ENCODE measurements at regions not wholly inside any gene's neighbourhood (a gene's known extent, or its start where the extent isn't known, plus 50 kb on each side); places are given as distances from the start of the nearest gene placed in this dataset.
"Not testable (repeated sequence)": the region's sequence is repeated elsewhere in the genome, so short reads cannot be mapped to it uniquely, and the experiment has no call there.

DNA sequence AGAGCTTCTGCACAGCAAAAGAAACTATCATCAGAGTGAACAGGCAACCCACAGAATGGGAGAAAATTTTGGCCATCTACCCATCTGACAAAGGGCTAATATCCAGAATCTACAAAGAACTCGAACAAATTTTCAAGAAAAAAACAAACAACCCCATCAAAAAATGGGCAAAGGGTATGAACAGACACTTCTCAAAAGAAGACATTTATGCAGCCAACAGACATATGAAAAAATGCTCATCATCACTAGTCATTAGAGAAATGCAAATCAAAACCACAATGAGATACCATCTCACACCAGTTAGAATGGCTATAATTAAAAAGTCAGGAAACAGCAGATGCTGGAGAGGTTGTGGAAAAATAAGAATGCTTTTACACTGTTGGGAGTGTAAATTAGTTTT, 340.6 kb downstream of the TFAP2B start:
- DNase-seq = not testable (repeated sequence)

DNA sequence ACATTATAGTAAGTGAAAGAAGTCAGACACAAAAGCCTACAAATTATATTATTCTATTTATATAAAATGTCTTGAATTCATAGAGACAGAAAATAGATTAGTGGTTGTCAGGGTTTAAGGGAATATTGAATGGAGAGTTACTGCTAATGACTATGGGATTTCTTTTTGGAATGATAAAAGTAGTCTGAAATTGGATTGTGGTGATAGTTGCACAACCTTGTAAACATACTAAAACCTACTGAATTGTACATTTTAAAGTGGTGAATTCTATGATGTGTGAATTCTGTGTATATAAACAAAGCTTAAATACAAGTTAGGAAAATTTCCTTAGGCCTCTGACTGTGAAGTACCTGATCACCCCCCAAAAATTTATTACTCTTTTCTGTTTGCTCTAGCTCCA, 343.1 kb downstream of the TFAP2B start:
- DNase-seq = no peak

DNA sequence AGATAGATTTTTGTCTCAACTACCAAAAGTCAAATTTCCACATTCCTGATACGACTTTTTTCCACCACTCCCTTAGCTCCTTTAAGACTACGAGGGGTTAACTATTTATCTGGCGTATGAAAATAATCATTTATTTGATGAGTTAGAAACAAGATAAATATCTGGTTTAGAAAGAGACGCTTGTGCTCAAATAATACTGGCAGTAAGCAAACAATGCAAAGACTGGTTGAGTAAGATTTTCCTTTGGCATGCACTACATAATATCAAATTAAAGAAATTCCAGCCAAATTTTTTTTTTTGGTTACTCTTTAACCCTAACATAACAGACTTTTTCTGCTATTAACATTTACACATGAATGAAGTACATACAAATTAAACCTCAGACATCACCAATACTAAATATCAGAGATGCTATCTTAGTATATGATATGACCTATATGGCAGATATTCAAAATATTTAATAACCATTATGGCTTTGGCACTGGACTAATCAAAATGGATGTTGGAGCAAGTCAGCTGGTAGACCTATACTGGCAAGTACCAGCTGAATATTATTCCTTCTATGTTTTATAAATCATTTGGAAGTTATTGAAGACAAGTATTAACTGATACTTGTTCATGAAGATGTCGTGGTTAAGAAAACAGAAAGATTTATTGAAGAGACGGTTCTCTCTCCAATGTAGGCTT, 345.3 kb downstream of the TFAP2B start:
- DNase-seq = no peak

DNA sequence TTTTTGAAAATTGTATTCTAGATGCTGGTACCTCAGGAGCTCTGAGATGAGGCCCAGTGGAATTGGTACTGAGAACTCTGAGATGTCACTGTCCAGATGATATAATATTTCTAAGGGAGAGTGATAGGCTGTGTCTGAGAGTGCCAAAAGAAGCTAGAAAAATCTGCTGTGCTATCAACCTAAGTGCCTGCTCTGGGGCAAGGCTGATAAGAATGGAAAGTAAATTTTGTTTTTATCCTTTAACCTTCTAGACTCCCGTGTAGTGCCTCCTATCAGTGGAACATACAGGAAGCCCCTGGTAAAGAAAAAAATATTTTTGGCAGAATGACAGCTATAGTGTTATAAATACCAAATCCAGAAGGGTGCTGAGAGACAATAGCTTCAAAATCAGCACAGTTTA, 348.2 kb downstream of the TFAP2B start:
- DNase-seq = no peak

DNA sequence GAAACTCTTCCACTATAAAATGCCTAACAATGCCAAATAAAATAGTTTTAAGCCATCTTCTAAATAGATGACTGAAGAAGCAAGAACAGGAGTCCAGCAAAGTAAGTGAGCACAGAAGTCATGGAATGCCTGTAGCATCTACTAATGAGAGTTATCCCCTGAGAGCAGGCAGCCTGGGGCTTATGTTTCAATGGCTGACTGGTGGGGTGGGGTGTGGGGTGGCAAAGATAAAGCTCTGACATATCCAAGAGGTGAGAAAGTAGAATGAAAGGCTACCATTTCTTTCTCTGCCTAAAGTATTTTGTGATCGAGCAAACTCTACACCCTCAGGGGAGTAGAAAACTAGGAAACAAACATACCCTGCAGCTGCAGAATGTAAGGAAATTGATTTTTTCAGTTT, 348.8 kb downstream of the TFAP2B start:
- DNase-seq = no peak

DNA sequence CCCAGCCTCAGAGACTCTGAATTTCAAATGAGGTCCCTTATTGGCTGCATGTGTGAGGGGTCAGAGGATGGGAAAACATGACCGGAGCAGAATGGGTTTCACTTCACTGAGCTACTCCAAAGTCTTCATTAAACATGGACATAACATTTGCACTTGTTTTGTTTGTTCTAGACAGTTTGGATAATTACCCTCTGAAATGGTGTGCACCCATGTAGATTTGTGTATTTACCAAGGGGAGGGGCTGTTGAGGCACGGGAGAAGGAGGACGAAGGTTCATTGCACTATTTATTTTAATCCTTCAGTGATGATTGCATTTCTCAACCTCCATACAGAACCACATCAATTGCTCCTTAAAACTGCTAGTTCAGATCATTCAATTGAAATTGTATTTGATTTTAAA, 364.2 kb downstream of the TFAP2B start:
- DNase-seq = no peak

DNA sequence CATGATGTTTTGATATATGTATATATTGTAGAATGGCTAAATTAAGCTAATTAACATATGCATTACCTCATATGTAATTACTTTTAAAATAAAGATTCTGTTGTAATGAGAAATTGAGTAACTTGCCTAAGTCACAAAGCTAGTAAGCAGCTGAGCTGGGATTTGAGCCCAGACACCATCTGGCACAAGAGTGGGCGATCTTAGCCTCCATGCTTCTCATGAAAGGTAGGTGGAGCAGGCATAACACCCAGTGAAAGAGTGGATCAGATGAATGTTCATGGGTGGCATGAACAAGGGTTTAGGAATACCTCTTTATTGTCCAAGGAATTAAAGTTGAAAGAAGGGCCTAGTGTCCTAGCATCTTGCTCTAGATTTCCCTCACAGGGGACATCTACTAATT, 365.4 kb downstream of the TFAP2B start:
- no peak for DNase-seq

DNA sequence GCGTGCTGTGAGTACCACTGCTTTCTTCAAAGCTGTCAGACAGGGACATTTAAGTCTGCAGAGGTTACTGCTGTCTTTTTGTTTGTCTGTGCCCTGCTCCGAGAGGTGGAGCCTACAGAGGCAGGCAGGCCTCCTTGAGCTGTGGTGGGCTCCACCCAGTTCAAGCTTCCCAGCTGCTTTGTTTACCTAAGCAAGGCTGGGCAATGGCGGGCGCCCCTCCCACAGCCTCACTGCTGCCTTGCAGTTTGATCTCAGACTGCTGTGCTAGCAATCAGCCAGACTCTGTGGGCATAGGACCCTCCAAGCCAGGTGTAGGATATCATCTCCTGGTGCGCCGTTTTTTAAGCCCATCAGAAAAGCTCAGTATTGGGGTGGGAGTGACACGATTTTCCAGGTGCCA, 374.5 kb downstream of the TFAP2B start:
- not testable (repeated sequence) for DNase-seq

DNA sequence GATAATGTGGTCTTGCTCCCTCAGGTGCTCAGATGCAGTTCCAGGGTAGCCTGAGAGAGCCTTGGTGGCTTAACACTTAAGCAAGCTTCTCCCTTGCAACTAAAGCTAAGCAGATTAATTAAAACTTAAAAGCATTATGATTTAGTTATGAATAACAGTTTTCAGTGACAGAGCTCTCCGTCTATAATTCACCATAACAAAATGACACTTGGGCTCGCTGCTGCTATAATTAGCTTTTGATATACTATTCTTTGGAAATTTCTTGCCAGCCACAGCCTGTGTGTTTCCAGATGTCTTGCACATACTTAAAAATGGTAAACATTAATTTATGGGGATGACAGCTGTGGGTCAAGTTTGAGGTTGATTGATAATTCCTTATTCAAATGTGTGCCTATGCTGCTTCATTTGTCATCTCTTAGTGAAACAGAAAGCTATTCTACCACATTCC, 380.5 kb downstream of the TFAP2B start:
- DNase-seq = no peak

DNA sequence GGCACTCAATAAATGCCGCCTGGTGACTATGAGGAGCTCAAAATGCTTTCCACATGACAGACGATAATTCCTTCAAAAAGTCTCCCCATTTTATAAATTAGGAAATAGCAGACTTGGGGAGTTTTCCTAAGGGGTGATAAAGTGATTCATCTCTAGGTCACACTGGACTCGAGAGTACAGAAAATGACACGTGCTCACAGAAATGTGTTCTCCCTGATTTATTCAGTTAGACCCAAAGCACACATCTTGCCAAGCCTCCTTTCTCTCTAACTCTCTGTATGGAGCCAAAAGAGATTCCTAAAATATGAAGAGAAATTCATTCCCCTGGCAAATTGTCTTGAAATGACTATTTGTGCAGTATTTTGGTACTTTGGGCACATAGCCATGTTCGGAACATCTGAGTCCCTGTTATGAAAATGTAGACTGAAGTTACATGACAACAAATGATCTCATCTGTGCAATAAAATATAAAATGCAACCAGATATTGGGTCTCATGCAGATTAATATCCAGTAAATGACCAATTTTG, 381.1 kb downstream of the TFAP2B start:
- no peak for DNase-seq

DNA sequence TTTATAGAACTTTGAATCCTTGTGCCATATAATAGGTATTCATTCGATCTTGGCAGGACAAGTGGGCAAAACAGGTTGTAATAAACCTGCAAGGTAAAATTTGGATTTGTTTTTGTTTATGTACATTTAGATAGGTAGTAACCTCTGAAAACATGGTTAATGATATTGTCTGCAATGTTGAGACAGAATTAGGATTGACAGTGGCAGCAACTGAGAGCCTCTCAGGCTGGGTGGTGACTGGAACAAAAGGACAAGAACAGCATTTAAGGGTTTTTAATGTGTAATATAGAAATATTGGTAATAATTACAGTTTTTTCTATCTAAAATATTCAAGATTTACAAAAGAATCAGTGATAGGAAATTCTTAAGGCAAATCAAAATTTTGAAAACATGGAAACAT, 382.0 kb downstream of the TFAP2B start:
- no peak for DNase-seq

DNA sequence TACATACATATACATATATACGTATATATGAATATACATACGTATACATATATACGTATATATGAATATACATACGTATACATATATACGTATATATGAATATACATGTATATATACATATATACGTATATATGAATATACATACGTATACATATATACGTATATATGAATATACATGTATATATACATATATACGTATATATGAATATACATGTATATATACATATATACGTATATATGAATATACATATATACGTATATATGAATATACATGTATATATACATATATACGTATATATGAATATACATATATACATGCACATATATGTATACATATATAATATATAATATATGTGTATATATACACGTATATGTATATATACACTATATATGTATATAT, 384.0 kb downstream of the TFAP2B start:
- not testable (repeated sequence) for DNase-seq

DNA sequence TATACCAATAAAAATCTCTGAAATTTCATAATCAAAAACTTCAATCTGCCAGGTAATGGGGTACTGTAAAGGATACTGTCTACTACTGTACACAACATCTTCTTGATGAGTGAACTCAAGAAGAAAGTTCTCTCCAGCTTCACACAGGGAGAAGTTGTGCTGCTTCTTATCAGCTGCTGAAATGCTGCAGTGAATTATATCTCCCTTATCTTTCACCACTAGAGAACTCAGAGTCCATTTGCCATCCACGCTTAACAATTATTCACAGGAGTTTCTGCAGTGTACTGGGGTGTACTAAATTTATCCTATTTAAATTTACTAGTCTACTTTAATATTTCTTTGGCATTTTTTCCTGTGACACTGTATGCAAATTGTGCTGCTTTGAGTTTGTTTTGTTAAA, 384.8 kb downstream of the TFAP2B start:
- DNase-seq = no peak

DNA sequence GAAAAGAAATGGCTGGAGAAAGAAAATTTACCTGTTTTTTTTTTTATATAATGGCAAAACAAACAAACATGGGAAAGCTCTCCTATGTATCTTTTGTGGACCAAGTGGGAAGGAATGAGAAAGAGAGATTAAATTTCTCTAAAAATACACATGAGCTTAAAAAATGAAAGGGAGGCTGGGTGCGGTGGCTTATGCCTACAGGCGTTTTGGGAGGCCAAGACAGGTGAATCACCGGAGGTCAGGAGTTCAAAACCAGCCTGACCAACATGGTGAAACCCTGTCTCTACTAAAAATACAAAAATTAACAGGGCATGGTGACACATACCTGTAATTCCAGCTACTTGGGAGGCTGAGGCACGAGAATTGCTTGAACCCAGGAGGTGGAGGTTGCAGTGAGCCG, 388.0 kb downstream of the TFAP2B start:
- DNase-seq = not testable (repeated sequence)

DNA sequence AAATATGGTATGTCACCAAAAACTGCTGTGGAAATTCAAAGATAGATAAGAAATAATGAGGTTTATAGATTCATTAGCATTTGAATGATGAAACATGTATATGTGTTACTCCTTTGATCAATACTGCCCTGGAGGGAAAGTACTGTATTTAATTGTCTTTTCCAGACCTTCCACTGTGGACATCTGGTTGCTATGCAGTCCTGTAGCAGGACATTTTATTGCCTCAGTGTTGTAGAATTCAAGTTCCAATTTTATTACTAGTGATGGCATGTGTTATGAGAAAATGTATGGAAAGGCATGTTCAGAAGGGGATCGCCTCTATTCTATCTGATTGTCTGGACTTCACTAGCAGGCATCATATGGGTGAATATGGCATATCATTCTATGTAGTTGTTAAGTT, 391.0 kb downstream of the TFAP2B start:
- no peak for DNase-seq

DNA sequence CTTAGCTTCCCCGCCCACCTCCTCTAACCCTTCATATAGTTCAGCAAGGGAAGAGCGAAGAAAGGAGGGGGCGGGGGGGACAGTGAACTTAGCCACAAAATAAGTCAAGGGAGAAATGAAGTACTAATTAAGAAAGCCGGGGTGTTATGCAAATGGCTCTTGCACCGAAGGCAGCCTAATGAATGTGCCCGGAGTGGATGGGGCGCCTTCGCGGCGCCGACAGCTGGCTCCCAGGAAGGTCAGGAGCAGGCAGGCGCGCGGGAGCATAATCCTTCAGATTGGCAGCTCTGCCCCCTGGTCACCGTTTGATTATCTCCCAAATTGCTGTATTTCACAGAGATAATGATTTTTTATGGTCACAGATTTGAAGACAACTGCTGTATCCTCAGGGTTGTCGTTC, 395.1 kb downstream of the TFAP2B start:
- no peak for DNase-seq

DNA sequence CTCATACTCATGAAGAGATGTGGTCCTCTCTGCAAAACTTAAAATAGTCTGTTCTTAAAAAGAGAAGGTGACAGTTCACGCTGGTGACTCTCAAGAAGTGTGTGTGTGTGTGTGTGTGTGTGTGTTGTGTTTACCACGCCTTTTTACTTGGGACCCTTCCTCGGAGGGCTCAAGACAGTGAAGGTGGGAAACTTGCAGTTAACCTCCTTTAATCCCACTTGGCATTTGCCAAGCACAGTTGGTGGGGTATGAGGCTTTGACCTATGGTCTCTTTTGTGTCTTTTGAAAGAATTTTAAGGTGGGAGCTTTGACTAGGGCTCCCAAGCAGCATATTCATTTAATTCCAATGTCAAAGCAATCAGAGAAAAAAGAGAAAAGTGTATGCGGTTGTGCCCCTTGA, 395.8 kb downstream of the TFAP2B start:
- DNase-seq = no peak

DNA sequence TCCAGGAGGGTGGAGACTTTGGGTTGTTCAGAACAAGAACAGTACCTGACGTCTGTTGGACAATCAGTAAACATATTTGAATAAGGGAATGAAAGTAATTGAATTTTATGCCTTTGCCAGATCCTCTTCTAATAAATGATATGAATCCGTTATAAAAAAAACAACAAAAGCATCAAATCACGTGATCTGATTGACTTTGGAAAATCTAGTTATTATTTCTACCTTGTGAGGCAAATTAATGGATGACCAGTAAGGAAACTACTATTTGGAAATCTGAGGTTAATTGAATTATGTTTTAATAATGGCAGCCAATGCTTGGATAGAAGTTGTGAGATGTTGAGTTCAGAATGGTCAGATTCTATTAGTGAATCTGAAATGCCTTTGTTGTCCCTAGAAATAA, 399.5 kb downstream of the TFAP2B start:
- DNase-seq = no peak

DNA sequence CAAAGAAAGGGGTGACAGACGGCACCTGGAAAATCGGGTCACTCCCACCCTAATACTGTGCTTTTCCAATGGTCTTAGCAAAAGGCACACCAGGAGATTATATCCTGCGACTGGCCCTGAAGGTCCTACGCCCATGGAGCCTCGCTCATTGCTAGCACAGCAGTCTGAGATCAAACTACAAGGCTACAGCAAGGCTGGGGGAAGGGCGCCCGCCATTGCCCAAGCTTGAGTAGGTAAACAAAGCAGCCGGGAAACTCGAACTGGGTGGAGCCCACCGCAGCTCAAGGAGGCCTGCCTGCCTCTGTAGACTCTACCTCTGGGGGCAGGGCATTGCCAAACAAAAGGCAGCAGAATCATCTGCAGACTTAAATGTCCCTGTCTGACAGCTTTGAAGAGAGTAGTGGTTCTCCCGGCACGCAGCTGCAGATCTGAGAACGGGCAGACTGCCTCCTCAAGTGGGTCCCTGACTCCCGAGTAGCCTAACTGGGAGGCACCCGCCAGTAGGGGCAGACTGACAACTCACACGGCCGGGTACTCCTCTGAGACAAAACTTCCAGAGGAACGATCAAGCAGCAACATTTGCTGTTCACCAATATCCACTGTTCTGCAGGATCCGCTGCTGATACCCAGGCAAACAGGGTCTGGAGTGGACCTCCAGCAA, 406.0 kb downstream of the TFAP2B start:
- not testable (repeated sequence) for DNase-seq

DNA sequence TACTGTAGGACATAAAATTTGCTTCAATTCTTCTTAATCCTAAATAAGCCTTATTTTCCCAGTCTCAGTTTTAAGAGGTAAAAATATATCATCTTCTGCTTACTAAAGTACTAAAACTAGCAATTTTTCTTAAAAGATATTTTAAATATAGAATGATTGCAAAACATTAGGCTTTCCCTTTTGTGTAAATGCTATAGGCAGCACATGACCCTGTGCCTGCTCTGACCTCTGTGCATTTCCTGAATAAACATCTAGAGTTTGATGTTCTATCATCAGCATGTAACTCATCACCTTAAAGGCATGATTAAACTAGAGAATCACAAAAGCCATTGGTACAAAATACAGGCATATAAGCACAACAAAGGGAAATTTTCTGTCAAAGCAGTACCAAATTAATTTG, 422.7 kb downstream of the TFAP2B start:
- DNase-seq = no peak

DNA sequence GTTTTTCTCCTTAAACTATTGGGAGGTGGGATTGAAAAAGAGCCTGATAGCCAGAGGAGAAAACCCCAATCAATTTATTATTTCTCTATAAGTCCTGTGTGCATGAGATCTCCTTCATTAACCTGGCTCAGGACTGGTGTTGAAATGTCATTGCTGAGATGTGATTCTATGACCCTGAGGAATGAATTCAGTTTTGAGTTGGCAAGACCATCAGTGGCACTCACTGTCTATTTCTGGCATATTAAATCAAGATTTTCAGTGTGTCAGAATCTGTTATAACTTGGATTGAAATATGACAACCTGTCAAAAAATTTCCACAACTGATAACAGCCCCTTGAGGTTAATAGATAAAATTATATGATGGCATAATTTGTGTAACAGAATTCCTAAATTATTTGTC, 431.1 kb downstream of the TFAP2B start:
- no peak for DNase-seq

DNA sequence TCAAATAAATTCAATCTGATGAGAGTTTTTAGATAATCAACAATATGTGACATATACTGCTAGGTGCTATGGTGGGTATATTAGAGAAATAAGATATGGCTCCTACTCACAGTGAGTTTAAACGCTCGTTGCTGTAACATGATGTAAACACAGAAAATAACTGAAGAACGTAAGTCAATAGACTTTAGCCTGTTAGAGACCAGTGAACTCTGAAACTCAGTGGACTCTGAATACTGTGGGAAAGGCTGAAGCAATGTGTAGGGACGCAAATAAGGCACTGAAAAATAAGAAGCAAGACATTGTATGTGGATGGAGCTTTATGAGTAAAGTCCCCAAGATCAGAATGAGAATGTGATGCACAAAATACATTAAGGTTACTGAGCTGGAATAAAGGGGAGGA, 431.6 kb downstream of the TFAP2B start:
- no peak for DNase-seq

DNA sequence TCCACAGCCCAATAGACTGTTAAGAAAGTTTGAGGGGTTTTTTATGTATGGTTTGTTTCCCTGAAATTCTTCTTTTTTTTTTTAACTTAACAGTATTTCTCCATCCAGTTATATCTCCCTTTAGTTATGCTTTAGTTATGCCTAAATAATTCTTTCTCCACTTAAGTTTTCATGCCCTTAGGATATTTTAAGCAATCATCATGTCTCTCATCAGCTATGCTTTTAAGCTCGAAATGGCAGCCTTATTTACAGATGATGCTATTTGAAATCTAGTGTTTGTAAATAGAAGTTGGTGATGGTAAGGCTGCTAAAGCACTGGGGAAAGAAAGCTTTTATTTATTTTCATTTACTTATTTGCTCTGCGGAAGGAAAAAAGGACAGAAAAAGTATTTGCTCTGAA, 439.3 kb downstream of the TFAP2B start:
- DNase-seq = no peak

DNA sequence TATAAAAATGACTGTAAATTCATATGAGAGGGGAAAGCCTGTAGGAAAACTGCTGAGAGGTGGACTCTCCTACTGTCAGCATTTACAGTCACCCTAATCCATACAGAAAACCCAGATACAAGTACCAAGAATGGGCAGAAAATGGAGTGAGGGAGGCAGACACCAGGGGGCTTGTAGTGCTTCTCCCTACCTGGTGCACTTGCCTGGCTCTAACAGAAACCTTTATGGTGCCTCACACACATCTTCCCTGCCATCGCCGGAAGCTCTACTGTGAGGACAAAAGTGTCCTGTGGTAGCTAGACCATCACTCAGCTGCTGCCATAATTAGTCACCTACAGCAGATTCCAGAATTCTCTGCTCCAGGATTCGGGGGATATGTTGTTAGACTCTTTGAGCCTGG, 441.3 kb downstream of the TFAP2B start:
- no peak for DNase-seq

DNA sequence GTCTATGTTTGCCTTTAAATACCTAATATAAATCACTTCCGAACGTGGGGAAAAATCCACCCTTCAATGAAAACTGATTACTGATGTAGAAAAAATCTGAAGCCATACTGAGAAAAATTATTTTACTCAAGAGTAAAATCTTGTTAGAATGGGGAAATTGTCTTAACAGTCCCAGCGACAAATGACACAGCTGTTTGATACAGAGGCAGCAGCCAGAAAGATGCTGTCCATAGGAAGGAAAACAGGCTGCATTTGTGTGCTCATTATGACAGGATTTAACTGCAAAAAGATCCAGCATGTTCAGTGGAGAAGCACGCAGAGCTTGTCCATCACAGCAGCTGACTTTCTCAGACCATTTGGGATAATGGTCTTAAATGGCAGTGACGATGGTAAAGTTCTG, 443.0 kb downstream of the TFAP2B start:
- no peak for DNase-seq
